M059J (cell line): ENCODE measurements at regions not wholly inside any gene's neighbourhood (a gene's known extent, or its start where the extent isn't known, plus 50 kb on each side); places are given as distances from the start of the nearest gene placed in this dataset.

Experiments
- DNase-seq: peaks from one replicate; pipeline ENCODE4 v3.0.0-alpha.2; 2012; ENCODE audit warnings: low read depth

DNA sequence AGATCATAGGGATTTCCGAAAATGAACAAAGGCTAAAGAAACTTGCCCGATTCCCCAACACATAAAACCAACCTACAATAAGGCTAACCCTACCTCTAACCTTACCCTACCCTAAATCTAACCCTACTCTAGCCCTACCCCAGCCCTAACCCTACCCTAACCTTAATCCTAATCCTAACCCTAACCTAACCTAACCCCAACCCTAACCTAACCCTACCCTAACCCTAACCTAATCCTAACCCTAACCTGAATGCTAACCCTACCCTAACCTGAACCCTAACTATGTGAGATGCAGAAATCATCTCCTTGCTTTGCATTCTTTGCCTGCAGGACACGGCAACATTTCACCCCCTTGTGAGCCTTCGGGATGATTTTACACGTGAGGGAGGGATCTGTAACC is 67.6 kb upstream of the SOX1 start:
- no peak for DNase-seq

DNA sequence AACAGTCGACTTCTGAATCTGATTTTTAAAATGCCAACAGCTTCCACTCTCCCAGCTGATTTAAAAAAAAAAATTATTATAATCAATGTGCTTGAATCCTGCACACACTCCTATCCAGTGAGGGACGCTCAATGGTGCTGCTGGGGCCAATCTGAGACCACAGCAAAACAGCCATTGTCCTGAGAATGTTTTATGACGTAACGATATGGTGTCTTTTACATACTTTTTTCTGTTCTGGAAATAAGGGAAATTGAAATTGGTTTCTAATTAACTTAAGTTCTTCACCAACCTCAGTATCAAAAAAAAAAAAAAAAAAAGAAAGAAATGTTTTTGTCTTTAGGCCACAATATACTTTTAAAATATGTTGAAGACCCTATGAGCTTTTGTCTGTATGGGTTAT is 66.1 kb upstream of the SOX1 start:
- no peak for DNase-seq

DNA sequence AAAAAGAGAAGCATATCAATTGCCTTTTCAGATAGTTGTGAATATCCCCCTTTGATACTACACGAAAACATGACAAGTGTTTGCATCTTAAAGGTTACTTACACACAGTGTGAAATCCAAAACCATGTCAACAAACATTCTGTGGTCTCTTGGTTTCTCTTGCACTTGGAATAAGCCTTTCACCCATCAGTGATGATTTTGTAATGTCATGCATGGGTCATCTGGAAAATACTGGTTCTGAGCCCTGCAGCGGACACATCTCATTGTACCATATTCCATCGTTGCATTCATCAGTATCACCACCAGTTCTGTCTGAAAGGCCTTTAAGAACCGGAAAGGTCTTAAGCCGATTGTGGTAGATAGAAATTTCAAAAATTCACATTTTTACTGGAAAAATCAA is 65.4 kb upstream of the SOX1 start:
- DNase-seq, result no peak

DNA sequence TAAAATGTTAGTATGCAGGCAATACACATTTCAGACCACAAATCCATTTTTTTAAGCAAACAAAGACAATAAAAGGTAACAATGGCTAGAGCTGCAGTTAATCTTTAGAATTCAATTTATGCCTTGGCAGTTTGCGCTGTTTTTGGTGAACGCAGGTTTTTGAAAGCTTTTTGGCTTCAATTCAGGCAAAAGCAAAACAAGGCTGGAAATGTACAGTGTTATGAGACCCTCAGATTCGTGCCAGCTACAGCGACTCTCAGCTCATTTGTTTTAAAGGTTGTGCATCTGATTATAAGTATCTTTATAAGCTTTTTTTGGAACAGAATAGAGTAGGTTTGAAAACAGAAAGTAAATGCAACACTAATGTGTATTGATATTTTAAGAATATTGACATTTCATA is 63.6 kb upstream of the SOX1 start:
- DNase-seq, result no peak

DNA sequence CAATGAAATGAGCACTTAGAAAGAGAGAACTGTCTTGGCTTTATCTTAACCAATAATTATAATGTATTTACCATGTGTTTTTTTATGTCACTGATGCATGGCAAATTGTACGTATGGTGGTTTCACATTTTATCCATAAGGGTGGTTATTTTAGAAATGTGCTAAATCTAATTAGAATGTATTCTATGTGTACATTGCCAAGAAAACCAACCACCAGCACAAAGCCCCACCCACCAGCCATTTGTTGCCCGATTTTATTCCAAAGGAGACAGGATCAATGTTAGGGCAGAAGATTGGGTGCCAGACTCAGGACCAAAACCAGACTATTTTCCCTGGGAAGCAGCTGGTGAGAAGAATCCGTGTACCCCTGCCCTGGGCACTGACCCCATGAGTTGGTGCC is 63.0 kb upstream of the SOX1 start:
- no peak for DNase-seq

DNA sequence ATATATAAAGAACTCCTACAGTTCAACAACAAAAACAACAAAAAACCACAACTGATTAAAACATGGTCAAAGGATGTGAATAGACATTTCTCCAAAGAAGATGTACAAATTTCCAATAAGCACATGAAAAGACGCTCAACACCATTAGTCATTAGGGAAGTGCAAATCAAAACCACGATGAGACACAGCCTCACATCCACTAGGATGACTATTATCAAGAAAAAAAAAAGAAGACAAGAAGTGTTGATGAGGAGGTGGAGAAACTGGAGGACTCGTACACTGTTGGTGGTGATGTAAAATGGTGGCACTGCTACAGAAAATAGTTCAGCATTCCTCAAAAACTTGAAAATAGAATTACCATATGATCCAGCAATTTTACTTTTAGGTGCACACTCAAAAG is 61.0 kb upstream of the SOX1 start:
- no peak for DNase-seq

DNA sequence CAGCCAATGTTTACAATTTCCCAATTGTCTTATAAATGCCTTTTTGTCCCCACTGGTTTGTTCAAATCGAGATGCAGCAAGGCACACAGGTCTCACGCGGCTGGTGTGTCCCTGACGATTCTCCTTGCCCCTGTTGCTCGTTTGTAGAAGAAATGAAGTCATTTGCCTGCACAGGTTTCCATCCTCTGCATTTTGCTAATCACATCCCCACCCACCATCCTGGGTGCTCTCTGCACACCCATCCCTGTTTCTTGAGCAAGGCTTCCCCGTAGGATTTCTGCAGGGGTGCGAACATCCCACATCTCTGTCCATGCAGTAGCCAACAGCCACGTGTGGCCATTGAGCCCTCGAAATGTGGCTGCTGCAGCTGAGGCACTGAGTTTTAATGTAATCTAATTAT is 59.8 kb upstream of the SOX1 start:
- DNase-seq, result no peak

DNA sequence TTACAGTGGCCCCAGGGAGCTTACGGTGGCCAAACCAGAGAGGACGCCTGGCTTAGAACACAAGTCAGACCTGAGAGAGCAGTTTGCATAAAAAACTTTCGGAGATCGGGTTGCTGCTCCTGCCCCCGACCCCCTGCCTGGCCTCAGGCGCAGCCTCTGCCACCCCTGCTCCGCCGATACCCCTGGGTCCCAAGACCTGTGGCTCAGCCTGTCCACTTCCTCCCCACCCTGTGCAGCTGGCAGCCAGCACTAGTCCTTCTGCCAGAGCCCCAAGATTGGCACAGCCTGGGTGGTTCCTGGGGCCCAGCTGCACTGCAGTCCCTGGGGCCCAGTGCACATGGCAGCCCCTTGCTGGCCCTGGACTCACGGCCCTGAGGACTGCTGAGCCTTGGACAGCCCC is 56.2 kb upstream of the SOX1 start:
- no peak for DNase-seq

DNA sequence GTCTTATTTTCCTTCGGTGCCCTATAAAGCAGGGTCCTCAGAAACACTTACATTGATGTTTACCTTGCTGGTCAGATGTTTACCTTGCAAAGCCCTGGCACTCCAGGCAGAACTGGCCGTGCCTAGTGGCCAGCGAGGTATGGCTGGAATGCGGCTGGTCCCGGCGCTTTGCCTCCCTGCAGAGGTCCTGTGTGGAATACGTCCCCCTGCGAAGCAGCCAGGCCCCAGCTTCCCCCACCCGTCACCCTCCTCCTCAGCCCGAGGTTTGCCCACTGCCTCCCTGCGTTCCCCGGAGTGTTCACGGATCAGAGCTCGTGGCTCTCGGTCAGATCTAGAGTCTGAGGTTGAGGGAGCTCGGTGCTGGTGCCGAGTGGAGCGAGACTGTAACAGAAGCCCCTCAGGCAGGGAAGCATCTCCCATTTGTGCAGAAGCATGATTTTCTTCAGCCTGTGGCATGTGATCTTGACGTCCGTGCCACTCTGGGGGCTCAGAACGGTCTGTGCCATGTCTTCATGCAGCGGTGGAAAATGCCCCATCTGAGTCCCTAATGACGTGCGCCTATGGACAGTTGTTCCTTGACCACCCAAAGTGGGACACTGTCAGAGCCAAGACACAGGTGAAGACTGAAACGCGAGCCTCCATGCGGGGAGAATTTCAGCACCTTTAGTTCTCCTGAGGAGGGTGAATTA is 54.8 kb upstream of the SOX1 start:
- no peak for DNase-seq

DNA sequence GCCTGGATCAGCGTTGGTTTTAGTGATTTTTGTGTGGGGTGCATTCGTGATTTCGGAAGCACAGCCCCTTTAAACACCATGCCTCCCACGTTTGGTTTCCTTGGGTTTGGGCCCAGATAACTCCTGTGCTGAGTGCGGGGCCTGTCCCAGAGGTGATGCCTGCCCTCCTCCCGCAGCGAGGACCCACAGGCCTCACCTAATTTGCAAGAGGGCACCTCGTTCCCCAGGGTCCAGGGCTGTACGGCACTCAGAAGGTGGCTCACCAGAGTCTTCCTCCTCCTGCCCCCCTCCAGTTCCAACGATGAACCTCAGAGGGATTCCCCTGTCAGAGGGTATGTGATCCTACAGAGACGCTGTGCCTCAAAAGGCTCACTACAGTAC is 54.3 kb upstream of the SOX1 start:
- no peak for DNase-seq

DNA sequence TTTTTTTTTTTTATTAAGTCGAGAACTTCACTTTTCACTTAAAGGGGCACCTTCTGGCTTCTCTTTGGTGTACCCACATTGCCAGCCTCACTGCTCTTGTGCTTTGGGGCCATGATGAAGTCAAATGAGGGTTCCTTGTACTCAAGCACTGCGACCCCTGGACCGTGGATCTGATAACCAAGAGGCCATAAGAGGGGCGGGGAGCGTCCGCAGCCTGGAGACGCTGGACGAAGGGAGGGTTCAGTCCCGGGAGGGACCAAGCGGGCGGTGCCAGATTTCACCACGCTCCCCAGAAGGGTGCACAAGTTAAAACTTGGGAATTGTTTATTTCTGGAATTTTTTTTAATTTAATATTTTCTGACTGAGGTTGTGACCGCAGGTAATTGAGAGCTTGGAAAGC is 53.3 kb upstream of the SOX1 start:
- DNase-seq, result no peak

DNA sequence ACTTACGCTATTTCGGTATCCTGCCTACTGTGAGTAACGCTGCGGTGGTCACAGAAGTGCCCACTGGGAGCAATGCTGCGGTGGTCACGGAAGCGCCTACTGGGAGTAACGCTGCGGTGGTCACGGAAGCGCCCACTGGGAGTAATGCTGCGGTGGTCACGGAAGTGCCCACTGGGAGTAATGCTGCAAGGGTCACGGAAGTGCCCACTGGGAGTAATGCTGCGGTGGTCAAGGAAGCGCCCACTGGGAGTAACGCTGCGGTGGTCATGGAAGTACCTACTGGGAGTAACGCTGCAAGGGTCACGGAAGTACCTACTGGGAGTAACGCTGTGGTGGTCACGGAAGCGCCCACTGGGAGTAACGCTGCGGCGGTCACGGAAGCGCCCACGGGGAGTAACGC is 52.1 kb upstream of the SOX1 start:
- no peak for DNase-seq
